GM13977 (cell line): ENCODE measurements at regions not wholly inside any gene's neighbourhood (a gene's known extent, or its start where the extent isn't known, plus 50 kb on each side); places are given as distances from the start of the nearest gene placed in this dataset.
A peak's percentile ranks its signal among the peaks of the same experiment; 100 is the strongest.

Source experiments
- DNase-seq: peaks from one replicate; pipeline ENCODE4 v3.0.0; 2012; ENCODE audit warnings: low spot score
- in situ Hi-C: fragments of 300-500 bp; cut with MboI; formaldehyde crosslinking; loops from one replicate; pipeline ENCODE4 v1.12.0; 2022; ENCODE audit warnings: low sequenced_read_pairs, low pct_unique_long_range_greater_than_20kb, mixed read lengths, inconsistent platforms; ENCODE audit not compliant: unreplicated experiment
- TF ChIP-seq, protein P1 (sequence below): IDR thresholded peaks from 2 replicates; pipeline ENCODE4 v1.5.1; 2012; ENCODE audit warnings: mild to moderate bottlenecking, control low read depth; ENCODE audit not compliant: insufficient read depth; ENCODE audit errors: extremely low read depth, missing control alignments

DNA sequence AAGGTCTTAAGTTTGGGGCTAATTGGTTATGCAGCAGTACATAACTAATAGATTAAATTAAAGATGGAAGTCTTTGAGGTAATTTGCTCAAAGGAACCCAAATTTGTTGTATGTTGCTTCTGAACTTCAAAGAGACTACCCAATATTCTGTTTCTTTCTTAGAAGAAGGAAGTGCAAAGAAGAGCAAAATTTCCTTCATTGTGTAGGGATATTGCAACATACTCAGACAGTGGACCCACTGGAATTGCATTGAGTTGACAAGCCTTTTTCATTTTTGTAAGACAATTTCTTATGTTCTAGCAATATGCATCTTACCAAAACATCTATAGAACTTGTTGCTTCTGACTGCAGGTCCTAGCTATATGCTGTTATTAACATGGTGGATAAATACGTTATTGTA is 527.8 kb downstream of the SH2D4B start:
- DNase-seq = no peak
- TF ChIP-seq, protein P1, sequence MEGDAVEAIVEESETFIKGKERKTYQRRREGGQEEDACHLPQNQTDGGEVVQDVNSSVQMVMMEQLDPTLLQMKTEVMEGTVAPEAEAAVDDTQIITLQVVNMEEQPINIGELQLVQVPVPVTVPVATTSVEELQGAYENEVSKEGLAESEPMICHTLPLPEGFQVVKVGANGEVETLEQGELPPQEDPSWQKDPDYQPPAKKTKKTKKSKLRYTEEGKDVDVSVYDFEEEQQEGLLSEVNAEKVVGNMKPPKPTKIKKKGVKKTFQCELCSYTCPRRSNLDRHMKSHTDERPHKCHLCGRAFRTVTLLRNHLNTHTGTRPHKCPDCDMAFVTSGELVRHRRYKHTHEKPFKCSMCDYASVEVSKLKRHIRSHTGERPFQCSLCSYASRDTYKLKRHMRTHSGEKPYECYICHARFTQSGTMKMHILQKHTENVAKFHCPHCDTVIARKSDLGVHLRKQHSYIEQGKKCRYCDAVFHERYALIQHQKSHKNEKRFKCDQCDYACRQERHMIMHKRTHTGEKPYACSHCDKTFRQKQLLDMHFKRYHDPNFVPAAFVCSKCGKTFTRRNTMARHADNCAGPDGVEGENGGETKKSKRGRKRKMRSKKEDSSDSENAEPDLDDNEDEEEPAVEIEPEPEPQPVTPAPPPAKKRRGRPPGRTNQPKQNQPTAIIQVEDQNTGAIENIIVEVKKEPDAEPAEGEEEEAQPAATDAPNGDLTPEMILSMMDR = no peak
- in situ Hi-C loops = no loop called here

DNA sequence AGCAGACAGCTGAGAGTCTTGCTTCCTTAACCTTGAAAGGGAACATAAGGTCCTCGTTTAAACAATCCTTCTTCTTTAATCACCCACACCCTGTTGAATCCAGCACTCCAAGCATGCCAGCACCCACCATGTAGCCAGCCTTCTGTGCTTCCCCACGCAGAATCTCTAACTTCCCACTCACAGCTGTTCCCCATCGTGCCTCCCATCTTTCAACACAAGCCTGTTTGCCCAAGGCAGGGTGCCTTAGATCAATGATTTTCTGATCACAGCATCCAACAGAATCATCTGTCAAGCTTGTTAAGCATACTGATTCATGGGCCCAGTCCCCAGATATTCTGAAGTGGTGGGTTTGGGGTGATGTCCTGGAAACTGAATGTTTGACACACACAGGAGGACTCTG is 530.8 kb downstream of the SH2D4B start:
- DNase-seq = no peak
- in situ Hi-C loops = no loop called here
- TF ChIP-seq, protein P1 = no peak

DNA sequence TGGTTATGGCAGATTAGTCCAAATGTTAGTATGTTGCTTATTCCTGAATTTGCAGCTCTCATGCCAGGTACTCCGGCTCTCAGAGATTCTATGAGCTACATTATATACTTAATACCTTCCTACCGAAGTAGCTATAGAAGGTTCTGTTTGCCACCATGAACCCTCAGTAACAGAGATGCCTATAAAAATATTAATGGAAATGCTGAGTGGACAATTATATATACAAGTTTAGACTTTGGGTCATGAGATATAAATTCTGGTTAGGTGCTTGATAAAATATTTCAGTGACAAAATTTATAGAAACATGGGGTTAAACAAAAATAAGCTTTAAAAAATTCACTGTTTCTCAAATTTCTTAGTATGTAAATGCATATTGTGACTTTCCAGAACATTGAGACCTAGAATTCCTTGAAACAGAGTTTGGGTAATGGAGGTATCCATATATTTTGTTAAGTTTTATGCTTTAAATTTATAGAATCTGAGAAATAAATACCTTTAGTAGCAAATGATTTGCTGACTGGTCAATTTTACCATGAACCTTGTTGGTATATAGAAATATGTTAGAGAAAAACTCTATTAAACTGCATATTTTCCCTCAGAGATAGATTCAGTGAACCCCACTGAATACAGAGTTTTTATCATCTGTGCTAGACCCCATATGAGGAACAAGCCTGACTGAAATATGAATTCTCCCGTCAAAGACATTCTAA is 533.5 kb downstream of the SH2D4B start:
- in situ Hi-C loops = no loop called here
- TF ChIP-seq, protein P1 = no peak

GRCh38 chr10:81073155-81073554 is 535.5 kb downstream of the SH2D4B start:
- in situ Hi-C loops = no loop called here
- TF ChIP-seq, protein P1 = no peak

More for the DNA sequence above, 533.5 kb downstream of the SH2D4B start:
- DNase-seq = no peak

GRCh38 chr10:81081887-81082620 is 544.4 kb downstream of the SH2D4B start:
- TF ChIP-seq, protein P1 = peak; percentile 60
- in situ Hi-C loops = no loop called here
- no peak for DNase-seq

More at GRCh38 chr10:81073155-81073554, 535.5 kb downstream of the SH2D4B start:
- no peak for DNase-seq

GRCh38 chr10:81082621-81083376 is 545.1 kb downstream of the SH2D4B start:
- in situ Hi-C loops = no loop called here
- TF ChIP-seq, protein P1 = no peak
- no peak for DNase-seq
